MM.1S (cell line): ENCODE measurements at regions not wholly inside any gene's neighbourhood (a gene's known extent, or its start where the extent isn't known, plus 50 kb on each side); places are given as distances from the start of the nearest gene placed in this dataset.

Experiments
- CTCF ChIP-seq: fragments of 300-600 bp; sonication (generic); IDR thresholded peaks from 2 replicates; pipeline ENCODE4 v1.5.1; 2016; ENCODE audit warnings: antibody characterized with exemption, low read length, mixed read lengths
- EZH2 ChIP-seq: fragments of 300-600 bp; sonication (generic); optimal IDR thresholded peaks from 2 replicates; pipeline ENCODE3; 2017; ENCODE audit warnings: low read depth, mild to moderate bottlenecking, antibody characterized with exemption, low read length, mixed read lengths

GRCh38 chr6:44676246-44676790 is 288.8 kb downstream of the CDC5L start:
- TF ChIP-seq CTCF (no peak), EZH2 (no peak)
